ENCODE measurements at regions not wholly inside any gene's neighbourhood (a gene's known extent, or its start where the extent isn't known, plus 50 kb on each side); places are given as distances from the start of the nearest gene placed in this dataset.

DNA sequence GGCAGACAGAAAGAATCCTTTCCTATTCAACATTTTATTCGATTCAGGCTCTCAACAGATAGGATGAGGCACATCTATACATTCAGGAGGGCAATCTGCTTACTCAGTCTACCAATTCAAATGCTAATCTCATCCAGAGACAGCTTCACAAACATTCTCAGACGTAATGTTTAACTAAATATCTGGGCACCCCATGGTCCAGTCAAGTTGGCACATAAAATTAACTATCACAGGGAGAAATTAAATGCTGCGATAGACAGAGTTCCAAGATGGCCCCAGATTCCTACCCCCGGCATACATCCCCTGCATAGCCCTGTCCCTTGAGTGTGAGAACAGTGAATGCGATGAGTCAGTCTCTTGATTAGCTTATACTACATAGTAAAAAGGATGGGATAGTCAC is 184.3 kb downstream of the FGFR2 start:
- H3K4me1 ChIP-seq (ENCODE audit: insufficient read depth, low read length, poor library complexity, severe bottlenecking) = no peaks in the 10 kb centered on the region
- H3K4me3 ChIP-seq (ENCODE audit: low read length, poor library complexity, severe bottlenecking) = no peak overlapping the region
- no peak overlapping the region for H3K4me2 ChIP-seq (ENCODE audit: low read depth, low read length, poor library complexity, severe bottlenecking)
- no peak overlapping the region for H2AFZ ChIP-seq (ENCODE audit: low read length)
- no peaks in the 10 kb centered on the region for H4K20me1 ChIP-seq (ENCODE audit: insufficient read depth, low read length, poor library complexity, severe bottlenecking)
- no peaks in the 10 kb centered on the region for H3K9me3 ChIP-seq (ENCODE audit: insufficient read depth, low read depth, low read length)
- H3K79me2 ChIP-seq (ENCODE audit: insufficient read depth, low read length) = no peaks in the 10 kb centered on the region
- H3K27me3 ChIP-seq (ENCODE audit: insufficient read depth, low read length, poor library complexity, severe bottlenecking) = no peaks in the 10 kb centered on the region
- no peaks in the 10 kb centered on the region for H3F3A ChIP-seq (ENCODE audit: low read depth)
- no peaks in the 10 kb centered on the region for H3K9me2 ChIP-seq (replicated peaks; ENCODE audit: low read depth, low read length)
- no peak for TF ChIP-seq EZH2phosphoT487 (IDR thresholded peaks at IDR 0.05; ENCODE audit: borderline replicate concordance)
- TF ChIP-seq, protein P1, sequence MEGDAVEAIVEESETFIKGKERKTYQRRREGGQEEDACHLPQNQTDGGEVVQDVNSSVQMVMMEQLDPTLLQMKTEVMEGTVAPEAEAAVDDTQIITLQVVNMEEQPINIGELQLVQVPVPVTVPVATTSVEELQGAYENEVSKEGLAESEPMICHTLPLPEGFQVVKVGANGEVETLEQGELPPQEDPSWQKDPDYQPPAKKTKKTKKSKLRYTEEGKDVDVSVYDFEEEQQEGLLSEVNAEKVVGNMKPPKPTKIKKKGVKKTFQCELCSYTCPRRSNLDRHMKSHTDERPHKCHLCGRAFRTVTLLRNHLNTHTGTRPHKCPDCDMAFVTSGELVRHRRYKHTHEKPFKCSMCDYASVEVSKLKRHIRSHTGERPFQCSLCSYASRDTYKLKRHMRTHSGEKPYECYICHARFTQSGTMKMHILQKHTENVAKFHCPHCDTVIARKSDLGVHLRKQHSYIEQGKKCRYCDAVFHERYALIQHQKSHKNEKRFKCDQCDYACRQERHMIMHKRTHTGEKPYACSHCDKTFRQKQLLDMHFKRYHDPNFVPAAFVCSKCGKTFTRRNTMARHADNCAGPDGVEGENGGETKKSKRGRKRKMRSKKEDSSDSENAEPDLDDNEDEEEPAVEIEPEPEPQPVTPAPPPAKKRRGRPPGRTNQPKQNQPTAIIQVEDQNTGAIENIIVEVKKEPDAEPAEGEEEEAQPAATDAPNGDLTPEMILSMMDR (conservative IDR thresholded peaks at IDR 0.05; ENCODE audit: low read length) = no peak
- no peak overlapping the region for H3K9ac ChIP-seq (ENCODE audit: low read depth, low read length, poor library complexity, severe bottlenecking)
- H3K36me3 ChIP-seq (ENCODE audit: insufficient read depth, low read length) = no peaks in the 10 kb centered on the region

DNA sequence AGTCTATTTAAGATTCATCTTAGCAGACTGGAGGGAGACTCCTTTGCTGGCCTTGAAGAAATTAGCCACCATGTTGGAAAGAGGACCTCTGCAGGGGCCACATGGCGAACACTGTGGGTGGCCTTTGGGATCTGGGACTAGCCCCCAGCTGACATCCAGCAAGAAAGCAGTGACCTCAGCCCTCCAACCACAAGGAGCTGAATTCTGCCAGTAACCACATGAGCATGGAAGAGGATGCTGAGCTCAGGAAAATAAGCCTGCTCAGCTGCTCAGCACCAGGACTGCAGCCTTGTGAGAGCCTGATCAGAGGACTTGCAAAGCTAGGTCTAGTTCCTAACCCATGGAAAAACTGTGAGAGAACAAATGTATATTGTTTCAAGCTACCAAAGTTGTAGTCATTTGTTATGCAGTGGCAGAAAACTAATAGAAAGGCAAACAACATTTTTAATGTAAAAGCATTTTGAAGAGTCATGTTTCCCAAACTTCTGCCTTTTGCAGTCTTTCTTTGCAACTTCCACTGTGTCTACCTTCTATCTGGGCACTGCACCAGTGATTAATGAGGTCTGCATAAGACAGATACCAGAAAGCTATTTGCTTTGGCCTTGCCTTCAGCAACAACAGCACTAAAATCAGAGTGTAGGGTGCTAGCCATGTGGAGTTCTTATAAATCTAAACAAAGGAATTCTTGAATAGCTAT is 183.7 kb downstream of the FGFR2 start:
- H3F3A ChIP-seq (ENCODE audit: low read depth) = no peaks in the 10 kb centered on the region
- no peak overlapping the region for H3K4me3 ChIP-seq (ENCODE audit: low read length, poor library complexity, severe bottlenecking)
- TF ChIP-seq EZH2phosphoT487 (IDR thresholded peaks at IDR 0.05; ENCODE audit: borderline replicate concordance) = no peak
- TF ChIP-seq, protein P1 (conservative IDR thresholded peaks at IDR 0.05; ENCODE audit: low read length) = no peak
- H3K9me3 ChIP-seq (ENCODE audit: insufficient read depth, low read depth, low read length) = no peaks in the 10 kb centered on the region
- no peaks in the 10 kb centered on the region for H3K79me2 ChIP-seq (ENCODE audit: insufficient read depth, low read length)
- H3K9me2 ChIP-seq (replicated peaks; ENCODE audit: low read depth, low read length) = no peaks in the 10 kb centered on the region
- H2AFZ ChIP-seq (ENCODE audit: low read length) = no peak overlapping the region
- no peaks in the 10 kb centered on the region for H3K36me3 ChIP-seq (ENCODE audit: insufficient read depth, low read length)
- no peaks in the 10 kb centered on the region for H3K4me1 ChIP-seq (ENCODE audit: insufficient read depth, low read length, poor library complexity, severe bottlenecking)
- H3K9ac ChIP-seq (ENCODE audit: low read depth, low read length, poor library complexity, severe bottlenecking) = no peak overlapping the region
- H3K4me2 ChIP-seq (ENCODE audit: low read depth, low read length, poor library complexity, severe bottlenecking) = no peak overlapping the region
- H4K20me1 ChIP-seq (ENCODE audit: insufficient read depth, low read length, poor library complexity, severe bottlenecking) = no peaks in the 10 kb centered on the region
- H3K27me3 ChIP-seq (ENCODE audit: insufficient read depth, low read length, poor library complexity, severe bottlenecking) = no peaks in the 10 kb centered on the region

DNA sequence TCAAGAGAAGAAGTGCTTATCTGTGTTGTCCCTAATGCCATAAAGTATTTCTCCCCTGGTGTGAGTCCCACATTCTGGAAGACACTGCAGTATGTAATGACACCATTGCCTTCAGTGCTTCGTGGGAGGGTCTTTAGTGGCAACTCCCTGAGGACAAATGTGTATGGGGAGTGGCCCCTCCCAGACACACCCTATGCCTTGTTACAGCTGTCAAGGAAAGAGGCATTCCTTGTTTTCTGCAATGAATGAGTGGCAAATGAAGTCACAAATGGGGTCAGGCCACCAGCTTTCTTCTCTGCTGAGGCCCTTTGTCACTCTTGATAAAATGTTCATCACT is 183.2 kb downstream of the FGFR2 start:
- H3K4me1 ChIP-seq (ENCODE audit: insufficient read depth, low read length, poor library complexity, severe bottlenecking) = no peaks in the 10 kb centered on the region
- H3K9me3 ChIP-seq (ENCODE audit: insufficient read depth, low read depth, low read length) = no peaks in the 10 kb centered on the region
- no peaks in the 10 kb centered on the region for H3K36me3 ChIP-seq (ENCODE audit: insufficient read depth, low read length)
- H3K4me2 ChIP-seq (ENCODE audit: low read depth, low read length, poor library complexity, severe bottlenecking) = no peak overlapping the region
- H3K27me3 ChIP-seq (ENCODE audit: insufficient read depth, low read length, poor library complexity, severe bottlenecking) = no peaks in the 10 kb centered on the region
- H3K9me2 ChIP-seq (replicated peaks; ENCODE audit: low read depth, low read length) = no peaks in the 10 kb centered on the region
- no peak overlapping the region for H3K9ac ChIP-seq (ENCODE audit: low read depth, low read length, poor library complexity, severe bottlenecking)
- no peaks in the 10 kb centered on the region for H4K20me1 ChIP-seq (ENCODE audit: insufficient read depth, low read length, poor library complexity, severe bottlenecking)
- no peaks in the 10 kb centered on the region for H3F3A ChIP-seq (ENCODE audit: low read depth)
- TF ChIP-seq, protein P1 (conservative IDR thresholded peaks at IDR 0.05; ENCODE audit: low read length) = no peak
- no peak for TF ChIP-seq EZH2phosphoT487 (IDR thresholded peaks at IDR 0.05; ENCODE audit: borderline replicate concordance)
- H2AFZ ChIP-seq (ENCODE audit: low read length) = no peak overlapping the region
- H3K4me3 ChIP-seq (ENCODE audit: low read length, poor library complexity, severe bottlenecking) = no peak overlapping the region
- H3K79me2 ChIP-seq (ENCODE audit: insufficient read depth, low read length) = no peaks in the 10 kb centered on the region
